Cardiac muscle cell (in vitro differentiated cells and primary cell): ENCODE measurements at regions not wholly inside any gene's neighbourhood (a gene's known extent, or its start where the extent isn't known, plus 50 kb on each side); places are given as distances from the start of the nearest gene placed in this dataset.

ENCODE experiments used
- DNase-seq, 2 donors: peaks; one replicate each; pipeline versions ENCODE4 v3.0.0 to v3.0.0-alpha.2; 2010 to 2017; ENCODE audit warnings: low read depth in 1 of 2, low spot score in 1 of 2
- H3K27ac ChIP-seq: fragments of 200-600 bp; sonication (generic); 2 replicates; pipeline ENCODE4 v1.5.1; 2016
- H3K27me3 ChIP-seq: fragments of 200-600 bp; sonication (generic); 2 replicates; pipeline ENCODE4 v1.6.0; 2016; ENCODE audit warnings: control low read depth
- H3K36me3 ChIP-seq: fragments of 200-600 bp; sonication (generic); 2 replicates; pipeline ENCODE4 v1.5.1; 2016; ENCODE audit warnings: control low read depth
- H3K4me1 ChIP-seq: fragments of 200-600 bp; sonication (generic); 2 replicates; pipeline ENCODE4 v1.8.1; 2017; ENCODE audit warnings: low read depth, mild to moderate bottlenecking, mixed run types
- H3K4me3 ChIP-seq: fragments of 200-600 bp; sonication (generic); 2 replicates; pipeline ENCODE4 v1.5.1; 2016; ENCODE audit warnings: mild to moderate bottlenecking
- H3K9me3 ChIP-seq: fragments of 200-600 bp; sonication (generic); 2 replicates; pipeline ENCODE4 v1.5.1; 2017; ENCODE audit warnings: low read depth, mild to moderate bottlenecking, control low read depth
- CTCF ChIP-seq: IDR thresholded peaks from 2 replicates; pipeline ENCODE4 v1.5.1; 2012; ENCODE audit warnings: low read depth, mild to moderate bottlenecking, low read length

GRCh38 chr16:73265935-73266334, 218.0 kb upstream of the ZFHX3 start:
- no peaks in the 10 kb centered on the region for H3K4me1 ChIP-seq
- no peak for TF ChIP-seq CTCF
- H3K27me3 ChIP-seq, result no peaks in the 10 kb centered on the region
- no peak overlapping the region for H3K27ac ChIP-seq
- H3K36me3 ChIP-seq, result no peaks in the 10 kb centered on the region
- no peak overlapping the region for H3K4me3 ChIP-seq
- no peaks in the 10 kb centered on the region for H3K9me3 ChIP-seq
- no peak for DNase-seq

GRCh38 chr16:73265124-73265837, 217.4 kb upstream of the ZFHX3 start:
- no peak for TF ChIP-seq CTCF
- no peak overlapping the region for H3K4me3 ChIP-seq
- no peak overlapping the region for H3K27ac ChIP-seq
- no peak for DNase-seq
- H3K4me1 ChIP-seq, result no peaks in the 10 kb centered on the region
- no peaks in the 10 kb centered on the region for H3K9me3 ChIP-seq
- no peaks in the 10 kb centered on the region for H3K27me3 ChIP-seq
- H3K36me3 ChIP-seq, result no peaks in the 10 kb centered on the region

GRCh38 chr16:73262931-73263330, 215.0 kb upstream of the ZFHX3 start:
- Histone ChIP-seq H3K4me3 (no peak overlapping the region), H3K36me3 (no peaks in the 10 kb centered on the region), H3K4me1 (no peaks in the 10 kb centered on the region), H3K27me3 (no peaks in the 10 kb centered on the region), H3K27ac (no peak overlapping the region), H3K9me3 (no peaks in the 10 kb centered on the region)
- DNase-seq, result no peak
- no peak for TF ChIP-seq CTCF

- no peak for TF ChIP-seq CTCF
- Histone ChIP-seq H3K9me3 (no peaks in the 10 kb centered on the region), H3K4me1 (no peaks in the 10 kb centered on the region), H3K27me3 (no peaks in the 10 kb centered on the region), H3K36me3 (no peaks in the 10 kb centered on the region), H3K4me3 (no peak overlapping the region), H3K27ac (no peak overlapping the region)
- DNase-seq, result no peak
Measured at GRCh38 chr16:73255031-73255430, 207.1 kb upstream of the ZFHX3 start.

GRCh38 chr16:73253922-73254480, 206.1 kb upstream of the ZFHX3 start:
- no peak overlapping the region for H3K27ac ChIP-seq
- no peaks in the 10 kb centered on the region for H3K36me3 ChIP-seq
- no peaks in the 10 kb centered on the region for H3K27me3 ChIP-seq
- H3K4me1 ChIP-seq, result no peaks in the 10 kb centered on the region
- no peak overlapping the region for H3K4me3 ChIP-seq
- TF ChIP-seq CTCF, result no peak
- H3K9me3 ChIP-seq, result no peaks in the 10 kb centered on the region
- no peak for DNase-seq
